ENCODE measurements at regions not wholly inside any gene's neighbourhood (a gene's known extent, or its start where the extent isn't known, plus 50 kb on each side); places are given as distances from the start of the nearest gene placed in this dataset.
A peak's percentile ranks its signal among the peaks of the same experiment; 100 is the strongest.
"Not testable (repeated sequence)": the region's sequence is repeated elsewhere in the genome, so short reads cannot be mapped to it uniquely, and the experiment has no call there.

- no peak for DNase-seq (ENCODE audit: low read depth)
Observed at GRCh38 chr12:112711026-112711425, 80.5 kb upstream of the RPH3A start.

GRCh38 chr12:112711507-112711906 lies 80.0 kb upstream of the RPH3A start:
- DNase-seq (ENCODE audit: low read depth) = no peak

- not testable (repeated sequence) for DNase-seq (ENCODE audit: low read depth)
Observed at GRCh38 chr12:112712751-112713150, 78.8 kb upstream of the RPH3A start.

- no peak for DNase-seq (ENCODE audit: low read depth)
Observed at GRCh38 chr12:112713471-112713870, 78.1 kb upstream of the RPH3A start.

- DNase-seq (ENCODE audit: low read depth) = no peak
Observed at GRCh38 chr12:112714166-112714710, 77.3 kb upstream of the RPH3A start.

GRCh38 chr12:112716099-112717093 lies 75.2 kb upstream of the RPH3A start:
- DNase-seq (ENCODE audit: low read depth) = peak; percentile 7

GRCh38 chr12:112728864-112729263 lies 62.7 kb upstream of the RPH3A start:
- DNase-seq (ENCODE audit: low read depth) = no peak

- no peak for DNase-seq (ENCODE audit: low read depth)
Observed at GRCh38 chr12:112734859-112735695, 56.5 kb upstream of the RPH3A start.

- DNase-seq (ENCODE audit: low read depth) = no peak
Observed at GRCh38 chr12:112738531-112738930, 53.0 kb upstream of the RPH3A start.

GRCh38 chr12:112740387-112740934 lies 51.1 kb upstream of the RPH3A start:
- no peak for DNase-seq (ENCODE audit: low read depth)

GRCh38 chr12:112741106-112741505 lies 50.4 kb upstream of the RPH3A start:
- DNase-seq (ENCODE audit: low read depth) = no peak

Data from EH (cell line).